Suppressor macrophage treated with lipopolysaccharide for 4 hours (primary cell): ENCODE measurements at regions not wholly inside any gene's neighbourhood (a gene's known extent, or its start where the extent isn't known, plus 50 kb on each side); places are given as distances from the start of the nearest gene placed in this dataset.
"Not testable (repeated sequence)": the region's sequence is repeated elsewhere in the genome, so short reads cannot be mapped to it uniquely, and the experiment has no call there.

Source experiments
- DNase-seq: peaks from one replicate; pipeline ENCODE4 v3.0.0-alpha.2; 2020

DNA sequence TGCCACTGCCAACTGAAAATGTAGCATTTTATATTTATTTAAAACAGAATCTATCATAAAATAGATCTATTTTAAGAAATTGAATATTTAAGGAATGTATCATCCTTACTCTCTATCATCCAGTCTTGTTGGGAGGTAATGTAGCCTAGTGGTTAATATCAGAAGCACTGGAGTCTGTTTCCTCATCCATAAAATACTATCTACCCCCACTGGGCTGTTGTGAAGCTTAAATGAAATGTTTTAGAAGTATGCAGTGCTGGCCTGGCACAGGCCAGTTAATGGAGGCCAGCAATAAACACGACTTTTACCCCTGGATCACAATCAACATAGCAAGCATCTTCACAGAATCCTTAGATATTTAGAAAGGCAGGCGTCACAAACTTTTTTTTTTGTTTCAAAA, 188.0 kb downstream of the CAND1 start:
- DNase-seq: peak; percentile 8

DNA sequence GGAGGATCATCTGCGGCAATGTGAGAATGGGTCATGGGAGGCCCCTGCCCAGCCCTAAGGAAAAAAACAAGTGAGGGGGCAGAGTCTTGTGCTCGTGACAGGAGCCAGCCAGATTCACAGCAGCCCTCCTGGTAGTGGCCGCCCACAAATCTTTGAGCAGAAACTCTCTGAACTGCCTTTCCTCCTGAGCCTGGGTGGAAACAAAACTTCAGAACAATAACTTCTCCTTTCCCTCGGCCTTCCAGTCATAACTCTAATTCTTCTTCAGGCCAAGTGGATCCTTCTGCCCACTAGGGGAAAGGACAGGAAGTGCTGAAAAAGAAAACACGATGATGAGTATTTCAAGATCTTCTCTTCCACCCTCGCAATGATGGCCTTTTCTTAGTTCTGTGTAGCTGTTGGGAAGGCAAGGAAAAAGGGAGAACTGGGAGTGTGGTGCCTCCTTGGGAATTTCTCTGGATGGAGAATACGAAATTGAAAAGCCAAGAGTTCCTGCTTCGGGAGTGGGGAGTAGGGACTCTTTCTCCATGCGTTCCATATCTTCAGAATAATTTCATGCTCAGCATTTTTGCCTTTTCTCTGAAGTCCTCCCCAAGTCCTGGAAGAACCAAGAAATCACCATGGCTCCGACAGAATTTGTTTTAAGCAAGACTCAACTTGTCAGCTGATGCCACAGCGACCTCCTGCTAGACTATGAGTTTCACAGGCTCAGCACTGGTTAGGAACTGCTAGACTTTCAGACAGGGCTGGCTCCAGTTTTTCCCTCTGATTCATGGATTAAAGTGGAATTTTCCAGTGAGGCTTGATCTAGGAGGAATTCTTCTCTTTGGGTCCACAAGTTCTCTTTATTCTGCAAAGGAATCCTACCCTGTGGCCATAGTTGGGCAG, 188.9 kb downstream of the CAND1 start:
- DNase-seq: peak; percentile 90

GRCh38 chr12:67459173-67459572, 189.4 kb upstream of the DYRK2 start:
- no peak for DNase-seq

- peak; percentile 9 for DNase-seq
Observed at GRCh38 chr12:67459578-67459977, 189.0 kb upstream of the DYRK2 start.

- DNase-seq: no peak
Observed at GRCh38 chr12:67460388-67460787, 188.2 kb upstream of the DYRK2 start.

- DNase-seq: no peak
Observed at GRCh38 chr12:67468549-67469245, 179.8 kb upstream of the DYRK2 start.

DNA sequence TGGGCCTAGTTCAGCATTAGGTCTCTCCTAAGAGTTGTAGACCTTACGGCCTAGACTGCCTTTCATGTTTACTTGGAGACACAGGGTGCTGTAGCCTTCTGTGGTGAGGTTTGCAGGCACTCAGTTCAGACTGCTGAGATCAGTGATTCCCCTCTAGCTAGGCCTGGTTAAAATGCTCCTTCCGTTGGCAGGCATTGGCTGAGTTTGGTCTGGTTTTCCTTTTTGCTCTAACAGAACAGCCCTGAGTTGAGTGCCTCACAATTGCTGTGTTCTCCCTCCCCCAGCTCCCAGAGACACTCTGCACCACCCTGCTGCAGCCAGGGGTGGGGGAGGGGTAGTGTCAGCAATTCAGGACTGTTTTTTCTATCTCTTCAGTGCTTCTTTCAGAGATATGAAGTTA, 178.9 kb upstream of the DYRK2 start:
- DNase-seq: no peak

DNA sequence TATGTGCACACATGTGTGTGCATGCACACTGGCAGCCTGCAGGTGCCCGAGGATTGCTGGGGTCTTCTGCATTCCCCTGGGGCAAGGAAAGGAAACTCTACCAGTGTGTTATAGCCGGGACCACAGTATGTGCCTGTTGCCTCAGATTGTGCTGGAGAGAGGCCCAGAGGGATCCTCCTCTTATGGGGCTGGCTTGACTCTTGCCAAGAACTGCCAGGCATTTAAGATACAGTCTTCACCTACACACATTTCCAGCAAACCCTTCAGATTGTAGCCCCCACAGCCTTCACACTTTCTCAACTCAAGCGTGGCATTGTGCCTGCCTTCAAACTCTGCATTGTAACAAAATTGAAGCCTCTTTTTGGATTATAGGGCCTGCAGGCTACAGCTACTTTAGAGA, 176.7 kb upstream of the DYRK2 start:
- no peak for DNase-seq

GRCh38 chr12:67472539-67472938, 176.0 kb upstream of the DYRK2 start:
- DNase-seq: peak; percentile 29

- DNase-seq: no peak
Observed at GRCh38 chr12:67474934-67475620, 173.5 kb upstream of the DYRK2 start.

DNA sequence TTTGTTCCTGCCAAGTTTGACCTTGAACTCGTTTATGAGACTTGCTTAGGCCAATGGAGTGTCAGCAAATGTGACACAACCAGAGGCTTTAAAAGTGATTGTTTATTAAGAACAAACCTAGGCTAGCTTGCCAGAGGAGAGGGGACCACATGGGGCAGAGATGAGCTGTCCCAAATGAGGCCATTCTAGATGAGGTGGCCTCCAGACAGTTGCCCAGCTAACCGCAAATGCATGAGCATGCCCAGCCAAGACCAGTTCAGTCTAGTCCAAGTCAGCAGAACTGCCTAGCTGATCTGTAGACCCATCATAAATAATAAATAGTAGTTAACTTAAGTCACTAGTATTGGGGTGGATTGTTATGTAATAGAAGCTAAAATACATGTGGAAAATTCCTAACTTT, 172.8 kb upstream of the DYRK2 start:
- no peak for DNase-seq

DNA sequence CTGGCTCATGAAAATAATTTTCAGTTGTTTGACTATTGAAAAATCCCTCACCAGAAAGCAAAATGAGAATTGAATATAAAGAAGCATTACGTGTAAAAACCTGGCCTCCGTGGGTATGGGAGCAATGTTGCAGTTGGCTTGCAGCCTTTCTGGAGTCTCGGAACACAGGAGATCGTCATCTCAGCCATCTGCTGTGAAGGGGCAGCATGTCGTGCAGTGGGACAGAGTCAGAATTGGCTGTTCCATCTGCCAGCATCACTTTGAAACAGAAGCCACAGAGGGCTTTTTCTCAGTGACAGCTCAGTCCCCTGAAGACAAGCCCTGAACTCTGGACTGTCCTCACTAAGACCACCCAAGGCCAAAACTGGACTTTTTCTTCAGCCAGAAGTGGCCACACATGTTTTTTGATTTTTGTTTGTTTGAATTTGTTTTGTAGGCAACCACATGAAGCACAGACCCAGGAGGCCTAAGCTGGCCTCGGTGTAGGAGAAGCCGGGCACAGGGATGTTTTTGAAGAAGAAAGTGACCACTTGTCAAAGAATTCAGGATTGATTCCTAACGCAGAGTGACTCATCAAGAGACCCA, 170.8 kb upstream of the DYRK2 start:
- DNase-seq: no peak

- peak; percentile 66 for DNase-seq
Observed at GRCh38 chr12:67482751-67483661, 165.5 kb upstream of the DYRK2 start.

GRCh38 chr12:67483871-67484554, 164.5 kb upstream of the DYRK2 start:
- no peak for DNase-seq

- no peak for DNase-seq
Observed at GRCh38 chr12:67484791-67485480, 163.6 kb upstream of the DYRK2 start.

DNA sequence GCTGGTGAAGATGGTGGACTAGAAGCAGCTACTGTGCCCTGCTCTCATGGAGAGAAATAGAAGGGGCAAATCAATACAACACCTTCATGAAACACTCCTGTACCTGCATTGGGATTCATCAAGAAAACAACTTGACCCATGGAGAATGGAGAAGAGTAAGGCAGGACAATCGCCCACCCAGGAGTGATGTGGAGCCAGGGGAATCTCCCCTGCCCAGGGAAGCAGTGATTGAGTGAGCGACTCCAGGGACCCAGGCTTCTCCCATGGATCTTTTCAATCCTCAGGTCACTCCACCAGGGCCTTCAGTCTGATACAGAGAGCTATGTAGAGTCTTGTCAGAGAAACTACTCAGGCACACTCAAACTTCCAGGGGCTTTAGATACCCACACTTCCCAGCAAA, 161.9 kb upstream of the DYRK2 start:
- DNase-seq: no peak

GRCh38 chr12:67488349-67488748, 160.2 kb upstream of the DYRK2 start:
- not testable (repeated sequence) for DNase-seq

DNA sequence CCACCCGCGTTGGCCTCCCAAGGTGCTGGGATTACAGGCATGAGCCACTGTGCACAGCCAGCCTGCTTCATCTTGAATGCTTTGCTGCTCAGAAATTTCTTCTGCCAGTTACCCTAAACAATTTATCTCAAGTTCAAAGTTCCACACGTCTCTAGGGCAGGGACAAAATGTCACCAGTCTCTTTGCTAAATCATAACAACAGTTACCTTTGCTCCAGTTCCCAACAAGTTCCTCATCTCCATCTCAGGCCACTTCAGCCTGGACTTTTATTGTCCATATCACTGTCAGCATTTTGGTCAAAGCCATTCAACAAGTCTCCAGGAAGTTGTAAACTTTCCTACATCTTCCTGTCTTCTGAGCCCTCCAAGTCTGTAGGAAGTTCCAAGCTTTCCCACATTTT, 159.5 kb upstream of the DYRK2 start:
- DNase-seq: no peak

- no peak for DNase-seq
Observed at GRCh38 chr12:67496581-67496980, 152.0 kb upstream of the DYRK2 start.

- no peak for DNase-seq
Observed at GRCh38 chr12:67498991-67499390, 149.6 kb upstream of the DYRK2 start.

GRCh38 chr12:67501362-67501761, 147.2 kb upstream of the DYRK2 start:
- no peak for DNase-seq
